Gastroesophageal sphincter (tissue), 3 donors: ENCODE measurements at regions not wholly inside any gene's neighbourhood (a gene's known extent, or its start where the extent isn't known, plus 50 kb on each side); places are given as distances from the start of the nearest gene placed in this dataset.

Experiments used
- CTCF ChIP-seq, 4 experiments: fragments of 200-600 bp in 2 of 4; fragments of 450-650 bp in 2 of 4; sonication (generic) in 1 of 4; IDR thresholded peaks; one replicate each; pipeline ENCODE4 v1.5.1; 2017 to 2019; ENCODE audit warnings: antibody characterized with exemption in 4 of 4, mild to moderate bottlenecking in 2 of 4, moderate library complexity in 2 of 4
- EP300 ChIP-seq: sonication (generic); formaldehyde crosslinking; IDR thresholded peaks from one replicate; pipeline ENCODE4 v1.6.1; 2017; ENCODE audit warnings: antibody characterized with exemption, mild to moderate bottlenecking
- POLR2A ChIP-seq, 2 donors: fragments of 450-650 bp; IDR thresholded peaks; one replicate each; pipeline ENCODE4 v1.6.1; 2017; ENCODE audit warnings: antibody characterized with exemption in 2 of 2, mild to moderate bottlenecking in 2 of 2, moderate library complexity in 1 of 2
- POLR2AphosphoS5 ChIP-seq: sonication (generic); formaldehyde crosslinking; IDR thresholded peaks from one replicate; pipeline ENCODE4 v1.6.1; 2017; ENCODE audit warnings: antibody characterized with exemption

- TF ChIP-seq EP300 (no peak), CTCF (IDR thresholded peaks at IDR 0.05) (no peak), POLR2AphosphoS5 (no peak), POLR2A (IDR thresholded peaks at IDR 0.05) (no peak)
Observed at GRCh38 chr5:156188016-156188415, 138.9 kb upstream of the SGCD start.
